Breast epithelium (tissue), 4 donors: ENCODE measurements at regions not wholly inside any gene's neighbourhood (a gene's known extent, or its start where the extent isn't known, plus 50 kb on each side); places are given as distances from the start of the nearest gene placed in this dataset.

ENCODE experiments used
- DNase-seq, 2 donors: peaks; one replicate each; pipeline ENCODE4 v3.0.0-alpha.2; 2019; ENCODE audit warnings: low spot score in 2 of 2
- H3K27ac ChIP-seq, 2 donors: fragments of 200-600 bp; sonication (generic) in 1 of 2; one replicate each; pipeline ENCODE4 v1.5.1; 2016 to 2019; ENCODE audit warnings: mild to moderate bottlenecking in 1 of 2
- H3K27me3 ChIP-seq, 2 donors: fragments of 200-600 bp; sonication (generic) in 1 of 2; one replicate each; pipeline versions ENCODE4 v1.5.1 to v1.6.0; 2017 to 2019; ENCODE audit warnings: control low read depth in 1 of 2, mild to moderate bottlenecking in 1 of 2
- H3K36me3 ChIP-seq: fragments of 200-600 bp; one replicate; pipeline ENCODE4 v1.5.1; 2019
- H3K4me1 ChIP-seq, 2 donors: fragments of 200-600 bp; sonication (generic); one replicate each; pipeline ENCODE4 v1.5.1; 2016 to 2019; ENCODE audit warnings: control low read depth in 1 of 2
- H3K4me3 ChIP-seq, 3 donors: fragments of 200-600 bp; sonication (generic); 1 replicate in 2 of 3; 2 replicates in 1 of 3; pipeline ENCODE4 v1.5.1; 2016 to 2019; ENCODE audit warnings: mild to moderate bottlenecking in 3 of 3, moderate library complexity in 2 of 3
- H3K9me3 ChIP-seq, 2 donors: fragments of 200-600 bp; sonication (generic) in 1 of 2; one replicate each; pipeline ENCODE4 v1.5.1; 2016 to 2019; ENCODE audit warnings: control low read depth in 1 of 2
- POLR2A ChIP-seq: fragments of 450-650 bp; IDR thresholded peaks from one replicate; pipeline ENCODE4 v1.6.1; 2016; ENCODE audit warnings: antibody characterized with exemption, mild to moderate bottlenecking, moderate library complexity
- POLR2AphosphoS5 ChIP-seq, 3 donors: sonication (generic); formaldehyde crosslinking; IDR thresholded peaks; one replicate each; pipeline ENCODE4 v1.6.1; 2017; ENCODE audit warnings: antibody characterized with exemption in 3 of 3
- intact Hi-C: fragments of 100-400 bp; cut with DNase I; formaldehyde crosslinking; loops from one replicate; pipeline ENCODE4 v1.15.1; 2023; ENCODE audit warnings: low total_unique reads
- TF ChIP-seq, protein P1 (sequence below), 3 donors: fragments of 450-650 bp; IDR thresholded peaks; one replicate each; pipeline ENCODE4 v1.5.1; 2016 to 2017; ENCODE audit warnings: antibody characterized with exemption in 3 of 3, mild to moderate bottlenecking in 3 of 3, moderate library complexity in 3 of 3

DNA sequence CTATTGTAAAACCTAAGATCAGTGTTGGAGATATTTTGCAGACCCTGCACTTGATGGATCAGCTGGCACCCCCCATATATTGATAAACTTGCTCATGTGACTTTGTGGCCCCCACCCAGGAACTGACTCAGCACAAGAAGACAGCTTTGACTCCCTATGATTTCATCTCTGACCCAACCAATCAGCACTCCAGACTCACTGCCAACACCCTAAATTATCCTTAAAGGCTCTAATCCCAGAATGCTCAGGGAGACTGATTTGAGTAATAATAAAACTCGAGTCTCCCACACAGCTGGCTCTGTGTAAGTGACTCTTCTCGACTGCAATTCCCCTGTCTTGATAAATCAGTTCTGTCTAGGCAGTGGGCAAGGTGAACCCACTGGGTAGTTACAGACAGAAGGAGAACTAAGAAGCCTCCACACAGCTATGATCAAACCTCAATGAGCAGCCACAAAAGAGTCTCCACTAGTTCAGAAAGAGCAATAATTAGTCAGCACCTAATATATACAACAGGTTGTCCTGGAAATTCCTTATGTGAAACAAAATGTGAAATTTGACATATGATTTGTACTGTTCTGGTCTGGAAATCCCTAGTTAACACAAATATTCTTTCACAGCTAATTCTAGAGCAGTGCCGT lies 52.2 kb downstream of the ACTL7B start:
- intact Hi-C loops, result no loop called here
- Histone ChIP-seq H3K9me3 (no peaks in the 10 kb centered on the region), H3K4me1 (no peaks in the 10 kb centered on the region), H3K27me3 (no peaks in the 10 kb centered on the region), H3K36me3 (no peaks in the 10 kb centered on the region), H3K4me3 (no peak overlapping the region), H3K27ac (no peak overlapping the region)
- no peak for DNase-seq
- TF ChIP-seq, protein P1, sequence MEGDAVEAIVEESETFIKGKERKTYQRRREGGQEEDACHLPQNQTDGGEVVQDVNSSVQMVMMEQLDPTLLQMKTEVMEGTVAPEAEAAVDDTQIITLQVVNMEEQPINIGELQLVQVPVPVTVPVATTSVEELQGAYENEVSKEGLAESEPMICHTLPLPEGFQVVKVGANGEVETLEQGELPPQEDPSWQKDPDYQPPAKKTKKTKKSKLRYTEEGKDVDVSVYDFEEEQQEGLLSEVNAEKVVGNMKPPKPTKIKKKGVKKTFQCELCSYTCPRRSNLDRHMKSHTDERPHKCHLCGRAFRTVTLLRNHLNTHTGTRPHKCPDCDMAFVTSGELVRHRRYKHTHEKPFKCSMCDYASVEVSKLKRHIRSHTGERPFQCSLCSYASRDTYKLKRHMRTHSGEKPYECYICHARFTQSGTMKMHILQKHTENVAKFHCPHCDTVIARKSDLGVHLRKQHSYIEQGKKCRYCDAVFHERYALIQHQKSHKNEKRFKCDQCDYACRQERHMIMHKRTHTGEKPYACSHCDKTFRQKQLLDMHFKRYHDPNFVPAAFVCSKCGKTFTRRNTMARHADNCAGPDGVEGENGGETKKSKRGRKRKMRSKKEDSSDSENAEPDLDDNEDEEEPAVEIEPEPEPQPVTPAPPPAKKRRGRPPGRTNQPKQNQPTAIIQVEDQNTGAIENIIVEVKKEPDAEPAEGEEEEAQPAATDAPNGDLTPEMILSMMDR (IDR thresholded peaks at IDR 0.05), result no peak
- no peak for TF ChIP-seq POLR2A
- TF ChIP-seq POLR2AphosphoS5 (IDR thresholded peaks at IDR 0.05), result no peak

DNA sequence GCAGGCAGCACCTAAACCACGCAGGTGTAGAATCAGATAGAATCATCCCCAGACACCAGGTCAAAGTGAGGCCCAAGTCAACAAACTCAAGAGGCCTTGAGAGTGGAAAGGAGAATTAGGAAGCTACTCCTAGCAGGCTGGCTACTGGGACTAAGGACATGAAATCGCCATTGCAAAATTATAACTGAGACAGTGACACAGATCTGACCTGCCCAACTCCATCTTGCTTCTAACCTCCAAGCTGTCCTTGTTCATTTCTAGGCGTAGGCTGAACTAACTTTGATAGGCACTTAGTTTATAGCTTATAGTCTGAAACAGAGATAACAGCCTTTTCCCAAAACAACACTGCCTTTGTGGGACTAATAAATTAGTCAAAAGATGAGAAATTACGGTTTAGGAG lies 52.8 kb downstream of the ACTL7B start:
- no peaks in the 10 kb centered on the region for H3K27me3 ChIP-seq
- H3K4me3 ChIP-seq, result no peak overlapping the region
- H3K36me3 ChIP-seq, result no peaks in the 10 kb centered on the region
- TF ChIP-seq POLR2A, result no peak
- TF ChIP-seq, protein P1 (IDR thresholded peaks at IDR 0.05), result no peak
- TF ChIP-seq POLR2AphosphoS5 (IDR thresholded peaks at IDR 0.05), result no peak
- intact Hi-C loops, result no loop called here
- no peaks in the 10 kb centered on the region for H3K9me3 ChIP-seq
- DNase-seq, result no peak
- H3K4me1 ChIP-seq, result no peaks in the 10 kb centered on the region
- no peak overlapping the region for H3K27ac ChIP-seq

DNA sequence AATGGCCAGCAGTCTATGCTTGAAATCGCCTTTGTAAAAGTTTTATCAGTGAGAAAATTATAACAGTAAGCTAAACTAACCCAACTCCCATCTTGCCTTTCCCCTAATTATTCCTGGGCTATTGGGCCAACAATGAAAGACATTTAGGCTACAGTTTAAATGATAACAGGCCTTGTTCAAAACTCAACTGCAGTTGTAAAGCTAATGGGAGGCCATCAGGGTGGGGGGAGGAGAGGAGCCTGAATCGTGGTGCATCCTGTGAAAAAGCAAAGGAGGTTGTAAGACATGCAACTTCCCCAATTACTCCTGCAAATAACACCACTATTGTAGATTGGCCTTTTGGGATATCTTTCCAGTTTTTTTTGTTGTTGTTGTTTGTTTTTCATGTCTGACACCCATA lies 53.8 kb downstream of the ACTL7B start:
- Histone ChIP-seq H3K4me1 (no peaks in the 10 kb centered on the region), H3K27ac (no peak overlapping the region), H3K36me3 (no peaks in the 10 kb centered on the region), H3K9me3 (no peaks in the 10 kb centered on the region), H3K4me3 (no peak overlapping the region), H3K27me3 (no peaks in the 10 kb centered on the region)
- TF ChIP-seq POLR2AphosphoS5 (IDR thresholded peaks at IDR 0.05), result no peak
- TF ChIP-seq, protein P1 (IDR thresholded peaks at IDR 0.05), result no peak
- intact Hi-C loops, result no loop called here
- DNase-seq, result no peak

DNA sequence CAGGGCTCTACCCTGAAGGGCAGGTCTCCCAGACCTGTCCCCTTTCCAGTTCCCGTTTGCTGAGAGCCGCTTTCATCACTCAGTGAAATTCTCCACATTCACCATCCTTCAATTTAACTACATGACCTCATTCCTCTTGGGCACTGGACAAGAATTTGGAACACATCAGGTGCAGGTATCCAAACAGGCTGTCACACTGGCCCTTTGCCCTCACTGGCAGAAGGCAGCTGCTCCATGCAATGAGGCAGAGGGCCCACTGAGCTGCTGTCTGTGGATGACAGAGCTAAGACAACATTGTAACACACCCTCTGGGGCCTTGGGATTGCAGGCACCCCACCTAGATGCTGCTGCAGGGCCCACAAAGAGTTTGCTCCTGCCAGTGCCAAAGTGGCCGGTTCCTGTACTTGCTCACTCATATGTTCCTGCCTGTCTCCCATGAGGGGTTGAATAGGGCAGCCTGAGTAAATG lies 55.1 kb downstream of the ACTL7B start:
- H3K4me1 ChIP-seq, result no peaks in the 10 kb centered on the region
- H3K4me3 ChIP-seq, result no peak overlapping the region
- H3K9me3 ChIP-seq, result no peaks in the 10 kb centered on the region
- no peak overlapping the region for H3K27ac ChIP-seq
- H3K27me3 ChIP-seq, result no peaks in the 10 kb centered on the region
- TF ChIP-seq POLR2AphosphoS5 (IDR thresholded peaks at IDR 0.05) (no peak), POLR2A (no peak)
- TF ChIP-seq, protein P1 (IDR thresholded peaks at IDR 0.05), result no peak
- H3K36me3 ChIP-seq, result no peaks in the 10 kb centered on the region
- DNase-seq, result peak in 1 of 2 donors; percentile 35
- intact Hi-C loops, result no loop called here

DNA sequence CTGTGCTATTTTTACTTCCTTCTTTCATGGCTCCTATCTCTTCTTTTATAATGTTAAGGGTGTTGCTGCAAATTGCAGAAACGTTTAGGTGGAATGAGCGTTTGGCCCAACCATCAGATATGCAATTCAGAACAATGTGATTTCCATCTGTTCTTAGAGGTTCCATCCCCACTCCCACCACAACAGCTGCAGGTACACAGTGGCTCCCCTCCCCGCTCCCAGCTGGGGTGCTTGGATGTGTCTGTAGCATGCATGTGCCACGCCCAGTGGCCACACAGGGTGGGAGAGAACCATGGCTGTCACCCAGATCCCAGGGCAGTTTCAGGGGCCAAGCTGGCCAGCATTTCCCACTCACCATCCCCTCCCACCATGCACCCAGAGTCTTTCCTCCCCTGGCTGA lies 62.2 kb downstream of the ACTL7B start:
- TF ChIP-seq POLR2AphosphoS5 (IDR thresholded peaks at IDR 0.05), result no peak
- TF ChIP-seq, protein P1 (IDR thresholded peaks at IDR 0.05), result no peak
- TF ChIP-seq POLR2A, result no peak
- Histone ChIP-seq H3K36me3 (no peaks in the 10 kb centered on the region), H3K27me3 (no peaks in the 10 kb centered on the region)

More for the DNA sequence above, 62.2 kb downstream of the ACTL7B start:
- H3K4me3 ChIP-seq, result no peak overlapping the region
- H3K27ac ChIP-seq, result no peak overlapping the region
- intact Hi-C loops, result no loop called here
- peaks cover 15 to 22% of the 10 kb centered on the region in 2 donors for H3K9me3 ChIP-seq
- no peak for DNase-seq
- no peaks in the 10 kb centered on the region for H3K4me1 ChIP-seq
